ENCODE measurements at regions not wholly inside any gene's neighbourhood (a gene's known extent, or its start where the extent isn't known, plus 50 kb on each side); places are given as distances from the start of the nearest gene placed in this dataset.

- Histone ChIP-seq H3K36me3 (ENCODE audit: control insufficient read depth, insufficient read depth, low read length) (no peaks in the 10 kb centered on the region), H3K9me3 (ENCODE audit: control insufficient read depth, insufficient read depth, low read length) (no peaks in the 10 kb centered on the region), H3K4me1 (ENCODE audit: control insufficient read depth, insufficient read depth, low read length) (no peaks in the 10 kb centered on the region), H3K27me3 (ENCODE audit: control insufficient read depth, insufficient read depth, low read length) (no peaks in the 10 kb centered on the region), H3K27ac (ENCODE audit: low read length) (no peak overlapping the region), H3K4me3 (ENCODE audit: low read length) (no peak overlapping the region)
- no CpG with 5 or more reads among the region's 4 CpGs for WGBS (ENCODE audit: insufficient coverage, insufficient read length)
- DNase-seq (ENCODE audit: low read depth, low spot score) = no peak
These were observed 342.5 kb downstream of the SEC16B start for GRCh38 chr1:177627148-177627910.

DNA sequence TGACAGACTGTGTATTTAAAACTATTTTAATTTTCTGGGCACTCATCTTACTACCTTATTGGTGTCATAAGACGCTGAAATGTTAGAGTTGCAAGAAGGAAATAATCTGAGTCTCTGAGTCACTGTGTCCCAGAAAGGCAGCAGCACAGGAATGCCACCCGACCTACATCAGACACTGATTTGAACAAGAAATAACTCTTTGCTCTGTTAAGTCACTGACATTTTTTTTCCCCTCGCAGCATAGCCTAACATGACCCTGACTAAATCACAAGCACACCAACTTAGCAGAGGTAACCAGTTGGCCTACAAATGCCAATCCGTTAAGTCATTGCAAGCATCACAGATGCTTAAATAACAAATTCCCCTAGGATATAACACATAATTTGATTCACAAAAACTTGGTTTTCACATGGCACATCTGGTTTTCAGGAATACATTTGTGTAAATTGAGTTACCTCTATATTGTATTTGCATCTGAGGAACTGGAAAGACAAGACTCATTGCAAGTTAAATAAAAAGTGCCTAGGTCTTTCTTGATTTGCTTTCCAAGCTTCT lies 349.1 kb downstream of the SEC16B start:
- no peaks in the 10 kb centered on the region for H3K36me3 ChIP-seq (ENCODE audit: control insufficient read depth, insufficient read depth, low read length)
- no peaks in the 10 kb centered on the region for H3K9me3 ChIP-seq (ENCODE audit: control insufficient read depth, insufficient read depth, low read length)
- no peak overlapping the region for H3K27ac ChIP-seq (ENCODE audit: low read length)
- no CpG with 5 or more reads among the region's 4 CpGs for WGBS (ENCODE audit: insufficient coverage, insufficient read length)
- H3K4me1 ChIP-seq (ENCODE audit: control insufficient read depth, insufficient read depth, low read length) = no peaks in the 10 kb centered on the region
- no peak for DNase-seq (ENCODE audit: low read depth, low spot score)
- H3K4me3 ChIP-seq (ENCODE audit: low read length) = no peak overlapping the region
- H3K27me3 ChIP-seq (ENCODE audit: control insufficient read depth, insufficient read depth, low read length) = no peaks in the 10 kb centered on the region

DNA sequence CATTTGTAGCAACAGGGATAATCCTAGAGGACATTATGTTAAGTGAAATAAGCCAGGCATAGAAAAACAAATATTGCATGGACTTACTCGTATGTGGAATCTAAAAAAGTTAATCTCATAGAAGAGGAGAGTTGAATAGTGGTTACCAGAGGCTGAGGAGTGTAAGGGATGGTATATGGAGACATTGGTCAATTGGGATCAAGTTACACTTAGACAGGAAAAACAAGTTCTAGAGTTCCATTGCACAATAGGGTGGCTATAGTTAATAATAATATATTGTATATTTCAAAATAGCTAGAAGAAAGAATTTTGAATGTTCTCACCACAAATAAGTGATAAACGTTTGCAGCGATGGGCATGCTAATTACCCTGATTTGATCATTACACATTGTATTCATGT lies 354.6 kb downstream of the SEC16B start:
- no peaks in the 10 kb centered on the region for H3K27me3 ChIP-seq (ENCODE audit: control insufficient read depth, insufficient read depth, low read length)
- no peaks in the 10 kb centered on the region for H3K9me3 ChIP-seq (ENCODE audit: control insufficient read depth, insufficient read depth, low read length)
- no peak for DNase-seq (ENCODE audit: low read depth, low spot score)
- no peaks in the 10 kb centered on the region for H3K36me3 ChIP-seq (ENCODE audit: control insufficient read depth, insufficient read depth, low read length)
- no peak overlapping the region for H3K4me3 ChIP-seq (ENCODE audit: low read length)
- WGBS (ENCODE audit: insufficient coverage, insufficient read length) = no CpG with 5 or more reads among the region's 3 CpGs
- no peak overlapping the region for H3K27ac ChIP-seq (ENCODE audit: low read length)
- no peaks in the 10 kb centered on the region for H3K4me1 ChIP-seq (ENCODE audit: control insufficient read depth, insufficient read depth, low read length)

- no CpG with 5 or more reads among the region's 1 CpG for WGBS (ENCODE audit: insufficient coverage, insufficient read length)
- H3K9me3 ChIP-seq (ENCODE audit: control insufficient read depth, insufficient read depth, low read length) = no peaks in the 10 kb centered on the region
- H3K4me1 ChIP-seq (ENCODE audit: control insufficient read depth, insufficient read depth, low read length) = no peaks in the 10 kb centered on the region
- no peak overlapping the region for H3K27ac ChIP-seq (ENCODE audit: low read length)
- H3K36me3 ChIP-seq (ENCODE audit: control insufficient read depth, insufficient read depth, low read length) = no peaks in the 10 kb centered on the region
- no peaks in the 10 kb centered on the region for H3K27me3 ChIP-seq (ENCODE audit: control insufficient read depth, insufficient read depth, low read length)
- no peak for DNase-seq (ENCODE audit: low read depth, low spot score)
- no peak overlapping the region for H3K4me3 ChIP-seq (ENCODE audit: low read length)
These were observed 358.5 kb downstream of the SEC16B start for GRCh38 chr1:177611402-177611801.

DNA sequence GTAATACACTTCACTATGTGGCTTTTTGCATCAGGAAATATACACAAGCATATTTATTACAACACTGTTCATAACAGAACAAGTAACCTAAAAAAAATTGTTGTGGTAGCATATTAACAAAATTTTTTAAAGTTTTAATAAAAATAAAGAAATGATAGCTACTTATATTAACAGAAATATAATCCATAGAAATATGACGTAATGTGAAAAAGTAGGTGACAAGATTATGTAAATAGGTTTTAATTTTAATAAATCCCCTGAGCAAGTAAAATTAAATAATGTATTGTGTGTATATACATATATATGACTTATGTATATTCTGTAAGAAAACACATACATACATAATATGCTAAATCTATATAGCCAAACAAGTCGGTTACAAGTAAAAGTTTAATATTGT lies 359.9 kb downstream of the SEC16B start:
- DNase-seq (ENCODE audit: low read depth, low spot score) = no peak
- H3K36me3 ChIP-seq (ENCODE audit: control insufficient read depth, insufficient read depth, low read length) = no peaks in the 10 kb centered on the region
- H3K4me1 ChIP-seq (ENCODE audit: control insufficient read depth, insufficient read depth, low read length) = no peaks in the 10 kb centered on the region
- H3K4me3 ChIP-seq (ENCODE audit: low read length) = no peak overlapping the region
- no CpG with 5 or more reads among the region's 2 CpGs for WGBS (ENCODE audit: insufficient coverage, insufficient read length)
- no peaks in the 10 kb centered on the region for H3K27me3 ChIP-seq (ENCODE audit: control insufficient read depth, insufficient read depth, low read length)
- H3K27ac ChIP-seq (ENCODE audit: low read length) = no peak overlapping the region
- no peaks in the 10 kb centered on the region for H3K9me3 ChIP-seq (ENCODE audit: control insufficient read depth, insufficient read depth, low read length)

DNA sequence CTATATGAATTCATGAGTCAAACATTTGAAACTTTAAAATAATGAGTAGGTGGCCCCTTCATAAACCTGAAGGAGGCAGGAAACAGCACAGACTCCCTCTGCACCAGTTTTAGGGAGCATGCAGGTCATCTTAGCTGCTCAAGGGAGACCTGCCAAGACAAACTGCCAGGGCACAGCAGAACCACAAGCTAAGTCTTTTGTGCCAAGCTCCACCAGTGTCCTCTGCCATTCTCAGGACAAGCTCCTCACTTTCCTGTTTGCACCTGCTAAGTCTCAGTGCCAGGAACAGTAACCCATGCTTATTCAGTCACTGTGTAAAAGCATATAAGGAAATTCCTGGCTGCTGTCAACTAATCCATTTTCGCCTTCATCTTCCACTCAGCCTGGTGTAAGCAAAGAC lies 368.9 kb downstream of the SEC16B start:
- H3K27me3 ChIP-seq (ENCODE audit: control insufficient read depth, insufficient read depth, low read length) = no peaks in the 10 kb centered on the region
- DNase-seq (ENCODE audit: low read depth, low spot score) = no peak
- no peaks in the 10 kb centered on the region for H3K9me3 ChIP-seq (ENCODE audit: control insufficient read depth, insufficient read depth, low read length)
- no CpG with 5 or more reads among the region's 1 CpG for WGBS (ENCODE audit: insufficient coverage, insufficient read length)
- no peaks in the 10 kb centered on the region for H3K36me3 ChIP-seq (ENCODE audit: control insufficient read depth, insufficient read depth, low read length)
- H3K4me3 ChIP-seq (ENCODE audit: low read length) = no peak overlapping the region
- no peak overlapping the region for H3K27ac ChIP-seq (ENCODE audit: low read length)
- H3K4me1 ChIP-seq (ENCODE audit: control insufficient read depth, insufficient read depth, low read length) = no peaks in the 10 kb centered on the region; the same call in 1 of the 2 replicates

GRCh38 chr1:177600321-177600720 lies 369.5 kb downstream of the SEC16B start:
- Histone ChIP-seq H3K9me3 (ENCODE audit: control insufficient read depth, insufficient read depth, low read length) (no peaks in the 10 kb centered on the region), H3K4me3 (ENCODE audit: low read length) (no peak overlapping the region), H3K36me3 (ENCODE audit: control insufficient read depth, insufficient read depth, low read length) (no peaks in the 10 kb centered on the region), H3K27ac (ENCODE audit: low read length) (no peak overlapping the region), H3K27me3 (ENCODE audit: control insufficient read depth, insufficient read depth, low read length) (no peaks in the 10 kb centered on the region), H3K4me1 (ENCODE audit: control insufficient read depth, insufficient read depth, low read length) (no peaks in the 10 kb centered on the region; the same call in 1 of the 2 replicates)
- DNase-seq (ENCODE audit: low read depth, low spot score) = no peak
- WGBS (ENCODE audit: insufficient coverage, insufficient read length) = no CpG with 5 or more reads among the region's 2 CpGs

DNA sequence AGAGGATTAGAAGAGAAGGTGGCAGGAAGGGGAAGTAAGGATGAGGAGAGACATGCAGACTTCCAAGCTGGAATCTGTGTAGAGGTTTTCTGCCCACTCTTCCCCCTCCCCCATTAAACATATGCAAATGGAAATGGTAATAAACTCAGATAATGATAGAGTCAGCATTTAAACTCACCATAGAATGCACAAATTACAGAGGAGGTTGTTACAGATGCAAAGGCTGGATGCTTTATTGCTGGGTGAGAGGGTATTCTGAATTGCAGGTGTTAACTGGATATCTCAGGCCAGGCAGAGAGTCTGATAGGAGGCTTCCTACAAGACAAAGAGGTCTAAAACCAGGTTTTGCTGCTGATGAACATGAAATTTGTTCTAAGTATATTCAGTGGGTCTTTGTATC lies 372.5 kb downstream of the SEC16B start:
- H3K9me3 ChIP-seq (ENCODE audit: control insufficient read depth, insufficient read depth, low read length) = no peaks in the 10 kb centered on the region
- H3K4me3 ChIP-seq (ENCODE audit: low read length) = no peak overlapping the region
- no peak for DNase-seq (ENCODE audit: low read depth, low spot score)
- no peak overlapping the region for H3K27ac ChIP-seq (ENCODE audit: low read length)
- no peaks in the 10 kb centered on the region for H3K36me3 ChIP-seq (ENCODE audit: control insufficient read depth, insufficient read depth, low read length)
- H3K4me1 ChIP-seq (ENCODE audit: control insufficient read depth, insufficient read depth, low read length) = no peaks in the 10 kb centered on the region; the same call in 1 of the 2 replicates
- H3K27me3 ChIP-seq (ENCODE audit: control insufficient read depth, insufficient read depth, low read length) = no peaks in the 10 kb centered on the region

DNA sequence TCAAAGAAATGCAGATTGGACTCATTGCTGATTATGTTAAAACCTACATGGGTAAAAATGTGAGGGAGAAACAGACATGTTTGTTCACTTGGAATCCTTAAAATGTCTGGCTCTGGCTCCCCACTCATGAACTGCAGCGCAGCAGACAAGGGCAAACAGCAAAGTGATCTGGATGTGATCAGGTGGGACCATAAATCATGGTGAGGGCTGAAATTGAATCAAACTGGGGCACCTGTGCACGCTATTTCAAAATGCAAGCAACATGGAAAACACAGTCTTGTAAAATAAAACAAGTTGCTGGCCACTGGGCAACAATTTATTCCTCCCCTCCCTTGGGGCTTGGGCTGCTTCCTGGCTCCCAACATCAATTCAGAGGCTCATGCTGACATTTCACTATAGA lies 373.4 kb downstream of the SEC16B start:
- H3K27me3 ChIP-seq (ENCODE audit: control insufficient read depth, insufficient read depth, low read length) = no peaks in the 10 kb centered on the region
- H3K9me3 ChIP-seq (ENCODE audit: control insufficient read depth, insufficient read depth, low read length) = no peaks in the 10 kb centered on the region
- H3K4me1 ChIP-seq (ENCODE audit: control insufficient read depth, insufficient read depth, low read length) = no peaks in the 10 kb centered on the region; the same call in 1 of the 2 replicates
- no peak for DNase-seq (ENCODE audit: low read depth, low spot score)
- no CpG with 5 or more reads among the region's 2 CpGs for WGBS (ENCODE audit: insufficient coverage, insufficient read length)
- no peak overlapping the region for H3K27ac ChIP-seq (ENCODE audit: low read length)
- H3K4me3 ChIP-seq (ENCODE audit: low read length) = no peak overlapping the region
- no peaks in the 10 kb centered on the region for H3K36me3 ChIP-seq (ENCODE audit: control insufficient read depth, insufficient read depth, low read length)

DNA sequence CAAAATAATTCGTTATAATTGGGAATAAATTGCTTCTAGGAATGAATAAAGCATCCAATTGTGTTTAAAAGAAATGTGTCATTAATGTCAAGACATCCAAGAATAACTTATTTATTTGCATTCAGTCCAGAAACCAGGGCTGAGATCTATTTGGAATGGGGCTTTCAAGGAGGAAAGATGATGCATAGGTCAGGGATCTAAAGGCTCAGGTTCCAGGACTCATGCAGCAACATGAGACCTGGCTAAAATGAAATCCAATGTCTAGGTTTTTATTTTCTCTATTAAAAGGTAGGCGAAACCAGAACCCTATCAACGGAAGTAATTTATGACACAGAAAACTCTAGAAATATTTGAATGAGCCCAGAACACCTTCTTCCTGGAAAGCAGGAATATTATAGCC lies 376.8 kb downstream of the SEC16B start:
- H3K4me3 ChIP-seq (ENCODE audit: low read length) = no peak overlapping the region
- no peaks in the 10 kb centered on the region for H3K9me3 ChIP-seq (ENCODE audit: control insufficient read depth, insufficient read depth, low read length)
- H3K27ac ChIP-seq (ENCODE audit: low read length) = no peak overlapping the region
- DNase-seq (ENCODE audit: low read depth, low spot score) = no peak
- no peaks in the 10 kb centered on the region for H3K27me3 ChIP-seq (ENCODE audit: control insufficient read depth, insufficient read depth, low read length)
- no peaks in the 10 kb centered on the region for H3K4me1 ChIP-seq (ENCODE audit: control insufficient read depth, insufficient read depth, low read length)
- no peaks in the 10 kb centered on the region for H3K36me3 ChIP-seq (ENCODE audit: control insufficient read depth, insufficient read depth, low read length)
- no CpG with 5 or more reads among the region's 3 CpGs for WGBS (ENCODE audit: insufficient coverage, insufficient read length)

- WGBS (ENCODE audit: insufficient coverage, insufficient read length) = no CpG with 5 or more reads among the region's 4 CpGs
- no peaks in the 10 kb centered on the region for H3K9me3 ChIP-seq (ENCODE audit: control insufficient read depth, insufficient read depth, low read length)
- no peaks in the 10 kb centered on the region for H3K4me1 ChIP-seq (ENCODE audit: control insufficient read depth, insufficient read depth, low read length)
- H3K36me3 ChIP-seq (ENCODE audit: control insufficient read depth, insufficient read depth, low read length) = no peaks in the 10 kb centered on the region
- no peaks in the 10 kb centered on the region for H3K27me3 ChIP-seq (ENCODE audit: control insufficient read depth, insufficient read depth, low read length)
- no peak overlapping the region for H3K4me3 ChIP-seq (ENCODE audit: low read length)
- H3K27ac ChIP-seq (ENCODE audit: low read length) = no peak overlapping the region
- no peak for DNase-seq (ENCODE audit: low read depth, low spot score)
These were observed 377.2 kb downstream of the SEC16B start for GRCh38 chr1:177592624-177593023.
